ENCODE measurements at regions not wholly inside any gene's neighbourhood (a gene's known extent, or its start where the extent isn't known, plus 50 kb on each side); places are given as distances from the start of the nearest gene placed in this dataset.
"Not testable (repeated sequence)": the region's sequence is repeated elsewhere in the genome, so short reads cannot be mapped to it uniquely, and the experiment has no call there.

DNA sequence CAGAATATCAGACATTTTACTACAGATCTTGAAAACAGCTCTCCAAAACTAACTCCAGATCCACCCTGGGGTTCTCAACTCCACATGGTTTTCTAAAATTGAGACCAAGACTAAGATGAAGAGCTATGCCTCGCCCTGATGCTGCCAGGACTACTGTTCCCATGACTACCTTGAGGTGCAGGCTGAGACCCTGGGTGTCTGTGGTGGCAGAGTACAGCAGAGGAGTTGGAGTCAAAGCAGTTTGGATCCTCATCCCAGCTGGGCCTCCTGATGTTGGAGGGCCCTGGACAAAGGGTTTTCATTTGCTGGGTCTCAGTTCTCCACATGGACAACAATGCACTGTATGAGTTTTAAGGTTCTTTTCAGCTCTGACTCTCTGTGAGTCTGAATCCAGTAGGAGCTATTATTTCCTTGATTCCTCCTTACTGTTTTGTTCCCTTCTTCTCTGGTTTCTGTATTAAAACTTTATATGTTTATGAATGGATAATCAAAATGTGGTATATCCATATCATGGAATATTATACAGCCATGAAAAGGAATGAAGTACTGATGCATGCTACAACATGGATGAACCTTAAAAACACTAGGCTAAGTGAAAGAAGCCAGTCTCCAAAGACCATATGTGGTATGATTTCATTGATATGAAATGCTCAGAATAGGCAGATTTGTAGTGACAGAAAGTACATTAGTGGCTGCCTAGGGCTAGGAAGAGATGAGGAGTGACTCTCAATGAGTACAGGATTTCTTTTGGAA, 93.0 kb downstream of the CPN2 start:
- H3K4me1 Mint-ChIP-seq, result peaks cover 13% of the 10 kb centered on the region
- no peak overlapping the region for H3K27ac Mint-ChIP-seq
- no peaks in the 10 kb centered on the region for H3K36me3 Mint-ChIP-seq
- H3K4me3 Mint-ChIP-seq, result no peak overlapping the region
- peaks cover 1% of the 10 kb centered on the region for H3K9me3 Mint-ChIP-seq
- DNase-seq (no peak), ATAC-seq (ENCODE audit: low read depth) (no peak)
- peaks cover 5% of the 10 kb centered on the region for H3K27me3 Mint-ChIP-seq
- POLR2A ChIA-PET, result no interaction called here

GRCh38 chr3:194259982-194260766, 91.0 kb downstream of the CPN2 start:
- ATAC-seq (ENCODE audit: low read depth) (no peak), DNase-seq (no peak)
- no peaks in the 10 kb centered on the region for H3K36me3 Mint-ChIP-seq
- peaks cover 1% of the 10 kb centered on the region for H3K9me3 Mint-ChIP-seq
- peaks cover 11% of the 10 kb centered on the region for H3K4me1 Mint-ChIP-seq
- peaks cover 10% of the 10 kb centered on the region for H3K27me3 Mint-ChIP-seq
- H3K4me3 Mint-ChIP-seq, result no peak overlapping the region
- POLR2A ChIA-PET, result no interaction called here
- H3K27ac Mint-ChIP-seq, result no peak overlapping the region

DNA sequence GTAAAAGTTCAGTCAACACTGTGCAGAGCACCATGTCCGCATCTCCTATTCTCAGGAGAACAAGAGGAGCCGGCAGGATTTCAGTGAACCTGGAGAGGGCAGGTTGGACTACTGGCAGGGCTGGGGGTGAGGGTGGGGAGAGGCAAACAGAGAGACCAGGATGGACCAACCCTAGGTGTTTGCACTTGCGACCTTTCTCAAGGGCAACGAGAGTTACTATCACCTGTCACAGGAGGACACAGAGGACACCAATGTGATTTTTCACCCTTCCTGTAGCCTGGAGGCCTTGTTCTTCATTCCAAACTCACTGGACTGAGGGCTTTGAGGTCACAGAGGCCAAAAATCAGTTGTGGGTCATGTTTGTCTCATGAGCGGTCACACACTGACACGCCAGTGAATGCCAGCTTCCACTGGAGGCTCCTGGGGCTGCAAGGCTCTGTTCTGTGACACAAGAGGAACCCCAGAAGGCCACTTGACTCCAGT, 89.5 kb downstream of the CPN2 start:
- no peak for DNase-seq
- H3K9me3 Mint-ChIP-seq, result peaks cover 1% of the 10 kb centered on the region
- H3K27me3 Mint-ChIP-seq, result peaks cover 22% of the 10 kb centered on the region
- no peak overlapping the region for H3K27ac Mint-ChIP-seq
- no peak for ATAC-seq (ENCODE audit: low read depth)
- H3K4me1 Mint-ChIP-seq, result peaks cover 5% of the 10 kb centered on the region
- POLR2A ChIA-PET, result no interaction called here
- H3K4me3 Mint-ChIP-seq, result no peak overlapping the region
- no peaks in the 10 kb centered on the region for H3K36me3 Mint-ChIP-seq

DNA sequence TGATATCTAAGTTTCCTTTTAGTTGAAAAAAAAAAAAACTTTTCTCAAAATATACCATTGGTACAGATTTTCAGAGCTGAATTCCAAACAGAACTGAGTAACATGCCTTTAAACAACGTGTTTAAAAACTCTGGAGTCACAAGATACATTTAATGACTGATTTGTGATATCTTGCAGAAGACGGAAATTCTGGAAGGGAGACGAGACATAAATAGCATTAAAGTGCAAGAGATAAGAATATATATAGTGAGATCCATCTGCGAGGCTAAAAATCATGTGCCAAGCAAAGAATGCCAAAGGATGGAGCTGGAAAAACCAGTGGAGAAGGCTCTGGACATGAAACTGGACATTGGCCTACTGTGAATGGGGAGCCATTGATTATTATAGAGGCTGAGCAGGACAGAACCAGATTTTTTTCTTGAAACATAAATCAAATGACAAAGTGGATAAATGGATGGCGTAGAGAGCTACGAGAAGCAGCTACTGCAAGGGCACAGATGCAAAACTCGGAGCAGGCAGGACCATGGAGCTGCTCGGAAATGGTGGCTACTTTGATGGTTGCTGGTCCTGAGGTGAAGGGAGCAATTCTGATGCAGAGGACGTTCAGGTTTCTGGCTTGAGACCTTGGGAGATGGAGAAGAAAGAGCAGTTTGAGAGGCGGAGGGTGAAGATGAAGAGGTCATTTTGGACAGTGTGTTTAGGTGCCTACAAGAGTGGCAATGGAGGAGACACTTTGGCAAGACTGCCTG, 88.8 kb downstream of the CPN2 start:
- peaks cover 1% of the 10 kb centered on the region for H3K9me3 Mint-ChIP-seq
- no peak overlapping the region for H3K27ac Mint-ChIP-seq
- no peak for DNase-seq
- H3K4me3 Mint-ChIP-seq, result no peak overlapping the region
- H3K36me3 Mint-ChIP-seq, result no peaks in the 10 kb centered on the region
- peaks cover 22% of the 10 kb centered on the region for H3K27me3 Mint-ChIP-seq
- POLR2A ChIA-PET, result no interaction called here
- no peak for ATAC-seq (ENCODE audit: low read depth)
- peaks cover 5% of the 10 kb centered on the region for H3K4me1 Mint-ChIP-seq

DNA sequence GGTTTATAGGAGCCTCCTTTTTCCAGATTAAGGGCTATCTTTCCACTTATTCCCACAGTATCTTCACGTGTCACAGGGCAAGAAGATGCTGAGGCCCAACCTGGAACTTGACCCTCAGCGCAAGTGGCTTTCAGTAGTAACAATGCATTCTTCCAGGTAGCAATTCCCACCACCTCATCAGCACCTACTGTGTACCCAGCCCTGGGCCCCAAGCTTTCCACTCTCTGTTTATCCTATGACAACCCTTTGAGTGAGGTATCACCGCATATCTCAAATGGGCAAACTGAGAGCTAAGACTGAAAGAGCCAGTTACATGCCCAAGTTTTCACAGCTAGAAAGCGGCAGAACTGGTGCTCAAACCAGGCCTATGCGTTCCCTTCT, 88.2 kb downstream of the CPN2 start:
- H3K36me3 Mint-ChIP-seq, result no peaks in the 10 kb centered on the region
- POLR2A ChIA-PET, result no interaction called here
- ATAC-seq (ENCODE audit: low read depth) (no peak), DNase-seq (no peak)
- no peak overlapping the region for H3K27ac Mint-ChIP-seq
- no peaks in the 10 kb centered on the region for H3K9me3 Mint-ChIP-seq
- no peak overlapping the region for H3K4me3 Mint-ChIP-seq
- H3K27me3 Mint-ChIP-seq, result peaks cover 24% of the 10 kb centered on the region
- H3K4me1 Mint-ChIP-seq, result peaks cover 5% of the 10 kb centered on the region

DNA sequence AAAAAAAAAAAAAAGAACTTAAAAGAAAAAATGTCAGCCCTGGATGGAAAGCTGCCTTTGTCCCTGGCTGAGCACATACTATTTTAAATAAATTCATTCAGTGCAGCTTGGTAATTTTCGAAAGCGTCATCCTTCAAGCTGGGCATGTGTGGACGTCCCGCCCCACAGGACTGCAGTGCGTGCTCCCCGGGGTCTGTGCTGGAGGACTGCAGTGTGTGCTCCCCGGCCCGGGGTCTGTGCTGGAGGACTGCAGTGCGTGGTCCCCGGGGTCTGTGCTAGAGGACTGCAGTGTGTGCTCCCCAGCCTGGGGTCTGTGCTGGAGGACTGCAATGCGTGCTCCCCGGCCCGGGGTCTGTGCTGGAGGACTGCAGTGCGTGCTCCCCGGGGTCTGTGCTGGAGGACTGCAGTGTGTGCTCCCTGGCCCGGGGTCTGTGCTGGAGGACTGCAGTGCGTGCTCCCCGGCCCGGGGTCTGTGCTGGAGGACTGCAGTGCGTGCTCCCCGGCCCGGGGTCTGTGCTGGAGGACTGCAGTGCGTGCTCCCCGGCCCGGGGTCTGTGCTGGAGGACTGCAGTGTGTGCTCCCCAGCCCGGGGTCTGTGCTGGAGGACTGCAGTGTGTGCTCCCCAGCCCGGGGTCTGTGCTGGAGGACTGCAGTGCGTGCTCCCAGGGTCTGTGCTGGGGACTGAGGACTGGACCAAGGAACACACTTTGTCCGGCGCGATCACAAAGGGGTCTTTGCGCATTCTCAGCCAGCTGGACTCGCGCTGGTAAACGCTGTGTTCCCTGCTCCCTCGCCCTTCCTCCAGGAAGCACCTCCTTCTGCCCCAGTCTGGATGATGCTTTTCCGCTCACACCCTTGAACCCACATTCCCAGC, 86.3 kb downstream of the CPN2 start:
- ATAC-seq (ENCODE audit: low read depth); H3K36me3 Mint-ChIP-seq; H3K27ac Mint-ChIP-seq; DNase-seq; POLR2A ChIA-PET; H3K9me3 Mint-ChIP-seq; H3K4me3 Mint-ChIP-seq; H3K4me1 Mint-ChIP-seq: not testable (repeated sequence)
- peaks cover 24% of the 10 kb centered on the region for H3K27me3 Mint-ChIP-seq

DNA sequence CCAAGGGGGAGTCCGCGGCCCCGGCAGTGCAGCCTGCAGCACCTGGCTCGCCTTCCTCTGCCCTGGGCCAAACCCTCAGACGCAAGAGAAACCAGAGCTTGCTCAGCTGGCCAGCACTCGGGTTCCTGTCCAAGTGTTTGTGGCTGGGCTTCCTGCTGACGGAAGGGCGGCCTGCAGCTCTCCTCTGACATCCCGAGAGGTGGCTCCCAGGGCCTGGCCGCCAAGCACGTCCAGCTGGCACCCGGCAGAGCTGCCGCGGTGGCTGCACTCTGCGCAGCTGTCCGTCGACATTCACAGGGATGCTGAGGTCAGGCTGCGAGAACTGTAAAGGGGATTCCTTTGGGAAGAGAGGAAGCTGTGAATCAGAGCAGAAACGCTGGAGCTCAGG, 85.6 kb downstream of the CPN2 start:
- H3K9me3 Mint-ChIP-seq, result no peaks in the 10 kb centered on the region
- ATAC-seq (ENCODE audit: low read depth), result no peak
- H3K27me3 Mint-ChIP-seq, result peaks cover 26% of the 10 kb centered on the region
- POLR2A ChIA-PET, result no interaction called here
- DNase-seq, result no peak
- no peak overlapping the region for H3K27ac Mint-ChIP-seq
- H3K36me3 Mint-ChIP-seq, result no peaks in the 10 kb centered on the region
- no peak overlapping the region for H3K4me3 Mint-ChIP-seq
- H3K4me1 Mint-ChIP-seq, result peaks cover 5% of the 10 kb centered on the region

DNA sequence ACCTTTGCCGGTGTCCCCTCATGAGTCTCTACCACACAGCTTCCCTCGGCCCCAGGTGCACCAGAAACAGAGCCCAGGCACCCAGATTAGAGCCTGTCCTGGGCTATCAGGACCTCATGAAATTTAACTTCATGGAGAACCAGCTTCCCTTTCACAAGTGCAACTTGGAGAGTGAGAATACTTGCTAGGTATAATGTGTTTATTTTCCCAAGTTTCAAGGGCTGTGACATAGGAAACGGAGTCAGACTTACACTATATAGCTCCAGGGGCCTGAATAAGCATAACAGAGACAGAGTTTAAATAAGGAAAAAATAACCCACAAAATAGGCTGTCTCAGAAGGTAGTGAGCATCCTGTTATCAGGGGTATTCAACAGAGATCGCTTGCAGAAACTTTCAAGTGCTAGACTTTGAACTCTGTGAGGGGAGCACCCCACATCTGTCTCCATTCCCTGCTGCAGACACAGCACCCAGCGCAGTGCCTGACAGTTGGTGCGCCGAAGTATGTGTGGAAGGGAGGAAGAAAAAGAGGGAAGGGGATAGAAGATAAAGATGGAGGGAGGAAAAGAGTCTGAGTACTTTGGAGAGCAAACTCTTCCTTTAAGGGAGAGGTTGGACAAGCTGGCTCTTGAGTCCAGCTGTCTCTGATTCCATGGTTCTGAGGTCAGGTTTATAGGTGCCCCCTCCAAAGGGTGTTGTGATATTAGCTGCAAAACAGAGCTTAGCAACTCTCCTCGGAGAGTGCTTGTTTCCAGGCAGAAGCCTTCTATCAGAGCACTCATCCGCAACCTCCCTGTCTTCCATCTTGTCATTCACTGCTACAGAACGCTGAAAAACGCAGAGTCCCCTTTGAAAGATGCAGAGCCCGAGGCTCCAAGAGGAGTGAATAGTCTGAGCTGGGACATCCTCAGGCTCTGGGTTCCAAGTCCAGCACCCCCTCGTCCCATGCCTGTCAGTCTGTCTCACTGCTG, 84.8 kb downstream of the CPN2 start:
- POLR2A ChIA-PET, result no interaction called here
- peaks cover 5% of the 10 kb centered on the region for H3K4me1 Mint-ChIP-seq
- H3K27me3 Mint-ChIP-seq, result peaks cover 24% of the 10 kb centered on the region
- no peak for ATAC-seq (ENCODE audit: low read depth)
- no peak overlapping the region for H3K4me3 Mint-ChIP-seq
- no peak overlapping the region for H3K27ac Mint-ChIP-seq
- no peaks in the 10 kb centered on the region for H3K36me3 Mint-ChIP-seq
- no peak for DNase-seq
- no peaks in the 10 kb centered on the region for H3K9me3 Mint-ChIP-seq

GRCh38 chr3:194267744-194268653, 83.1 kb downstream of the CPN2 start:
- Mint-ChIP-seq H3K27me3 (peaks cover 25% of the 10 kb centered on the region), H3K4me3 (no peak overlapping the region), H3K36me3 (no peaks in the 10 kb centered on the region), H3K27ac (no peak overlapping the region), H3K4me1 (peaks cover 5% of the 10 kb centered on the region), H3K9me3 (no peaks in the 10 kb centered on the region)
- no peak for ATAC-seq (ENCODE audit: low read depth)
- POLR2A ChIA-PET, result no interaction called here
- DNase-seq, result no peak

DNA sequence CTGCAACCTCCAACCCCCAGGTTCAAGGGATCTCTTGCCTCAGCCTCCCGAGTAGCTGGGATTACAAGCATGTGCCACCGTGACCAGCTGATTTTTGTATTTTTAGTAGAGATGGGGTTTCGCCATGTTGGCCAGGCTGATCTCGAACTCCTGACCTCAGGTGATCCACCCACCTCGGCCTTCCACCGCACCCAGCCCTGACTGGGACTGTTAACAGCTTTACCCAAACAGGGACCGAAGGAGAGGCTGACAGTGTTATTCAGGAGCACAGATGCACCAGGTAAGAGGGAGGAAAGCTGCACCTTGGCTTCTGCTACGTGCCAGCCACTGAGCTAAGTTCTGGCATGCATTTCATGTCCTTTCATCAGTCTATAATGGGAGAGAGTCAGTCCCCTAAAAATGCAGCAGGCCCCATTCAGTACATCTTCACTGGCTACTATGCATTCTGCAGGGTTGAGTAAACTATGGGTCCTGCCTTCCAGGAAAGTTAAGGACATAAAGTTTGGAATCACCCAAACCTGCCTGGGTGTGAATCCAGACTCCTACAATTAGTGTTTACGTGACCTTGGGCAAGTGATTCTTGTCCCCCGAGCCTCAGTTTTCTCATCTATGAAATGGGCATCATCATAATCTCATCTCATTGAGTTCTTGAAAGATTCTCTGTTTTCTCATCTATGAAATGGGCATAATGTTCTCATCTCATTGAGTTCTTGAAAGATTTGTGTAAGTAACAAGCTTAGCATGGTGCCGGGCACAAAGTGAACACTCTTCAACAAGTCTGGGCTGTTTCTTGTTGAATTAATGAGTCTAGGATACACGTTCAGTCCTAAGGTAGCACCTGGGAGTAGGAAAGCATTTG, 82.2 kb downstream of the CPN2 start:
- Mint-ChIP-seq H3K27ac (no peak overlapping the region), H3K4me3 (no peak overlapping the region), H3K9me3 (no peaks in the 10 kb centered on the region), H3K36me3 (no peaks in the 10 kb centered on the region), H3K27me3 (peaks cover 25% of the 10 kb centered on the region), H3K4me1 (peaks cover 5% of the 10 kb centered on the region)
- POLR2A ChIA-PET, result interaction anchor here (0.5 kb wide), 1 partner anchor 41 kb away, joined by 3 read pairs; no protein-coding TSS in a partner anchor
- no peak for DNase-seq
- ATAC-seq (ENCODE audit: low read depth), result no peak
